Uterus (tissue), 2 donors: ENCODE measurements at regions not wholly inside any gene's neighbourhood (a gene's known extent, or its start where the extent isn't known, plus 50 kb on each side); places are given as distances from the start of the nearest gene placed in this dataset.

ENCODE experiments used
- CTCF ChIP-seq, 4 experiments: fragments of 200-600 bp in 2 of 4; fragments of 450-650 bp in 2 of 4; sonication (generic) in 2 of 4; IDR thresholded peaks; one replicate each; pipeline ENCODE4 v1.5.1; 2016 to 2019; ENCODE audit warnings: antibody characterized with exemption in 4 of 4, mild to moderate bottlenecking in 2 of 4, moderate library complexity in 1 of 4
- POLR2A ChIP-seq, 2 donors: fragments of 450-650 bp; IDR thresholded peaks; one replicate each; pipeline ENCODE4 v1.6.1; 2016; ENCODE audit warnings: antibody characterized with exemption in 2 of 2, mild to moderate bottlenecking in 1 of 2, moderate library complexity in 1 of 2

- no peak for TF ChIP-seq POLR2A (IDR thresholded peaks at IDR 0.05)
- TF ChIP-seq CTCF (IDR thresholded peaks at IDR 0.05) = no peak
Measured at GRCh38 chr4:38504396-38504715, 159.6 kb upstream of the KLF3 start.
